Peyer's patch (tissue), 4 donors: ENCODE measurements at regions not wholly inside any gene's neighbourhood (a gene's known extent, or its start where the extent isn't known, plus 50 kb on each side); places are given as distances from the start of the nearest gene placed in this dataset.

ENCODE experiments used
- CTCF ChIP-seq, 6 experiments: fragments of 450-650 bp in 4 of 6; fragments of 200-600 bp in 2 of 6; sonication (generic) in 1 of 6; IDR thresholded peaks; one replicate each; pipeline ENCODE4 v1.5.1; 2017 to 2019; ENCODE audit warnings: antibody characterized with exemption in 6 of 6, mild to moderate bottlenecking in 3 of 6, moderate library complexity in 1 of 6
- POLR2A ChIP-seq, 2 donors: fragments of 450-650 bp; IDR thresholded peaks; one replicate each; pipeline ENCODE4 v1.5.1; 2017; ENCODE audit warnings: antibody characterized with exemption in 2 of 2, mild to moderate bottlenecking in 2 of 2, moderate library complexity in 2 of 2

- TF ChIP-seq CTCF (IDR thresholded peaks at IDR 0.05): no peak
- no peak for TF ChIP-seq POLR2A (IDR thresholded peaks at IDR 0.05)
Measured at GRCh38 chr3:144626835-144627234, 655.2 kb downstream of the DIPK2A start.
